ENCODE measurements at regions not wholly inside any gene's neighbourhood (a gene's known extent, or its start where the extent isn't known, plus 50 kb on each side); places are given as distances from the start of the nearest gene placed in this dataset.

GRCh38 chr1:106498238-106498637 lies 558.2 kb upstream of the PRMT6 start:
- no peaks in the 10 kb centered on the region for H3K27me3 ChIP-seq
- no peak overlapping the region for H3K9ac ChIP-seq
- H3K4me3 ChIP-seq = no peak overlapping the region
- no peak for TF ChIP-seq Cebpa-rat (IDR thresholded peaks at IDR 0.05)
- H3K9me3 ChIP-seq (replicated peaks in 1 of 11) = no peaks in the 10 kb centered on the region
- no peaks in the 10 kb centered on the region for H4K20me1 ChIP-seq
- no peak overlapping the region for H3K4me2 ChIP-seq
- H3K27ac ChIP-seq = no peak overlapping the region
- no peaks in the 10 kb centered on the region for H3K36me3 ChIP-seq
- no peaks in the 10 kb centered on the region for H3K4me1 ChIP-seq

GRCh38 chr1:106502659-106503058 lies 553.8 kb upstream of the PRMT6 start:
- no peaks in the 10 kb centered on the region for H3K36me3 ChIP-seq
- no peaks in the 10 kb centered on the region for H3K4me1 ChIP-seq
- no peaks in the 10 kb centered on the region for H3K9me3 ChIP-seq (replicated peaks in 1 of 11)
- no peaks in the 10 kb centered on the region for H3K27me3 ChIP-seq
- no peaks in the 10 kb centered on the region for H4K20me1 ChIP-seq
- H3K9ac ChIP-seq = no peak overlapping the region
- H3K4me3 ChIP-seq = no peak overlapping the region
- H3K4me2 ChIP-seq = no peak overlapping the region
- TF ChIP-seq Cebpa-rat (IDR thresholded peaks at IDR 0.05) = no peak
- H3K27ac ChIP-seq = no peak overlapping the region

DNA sequence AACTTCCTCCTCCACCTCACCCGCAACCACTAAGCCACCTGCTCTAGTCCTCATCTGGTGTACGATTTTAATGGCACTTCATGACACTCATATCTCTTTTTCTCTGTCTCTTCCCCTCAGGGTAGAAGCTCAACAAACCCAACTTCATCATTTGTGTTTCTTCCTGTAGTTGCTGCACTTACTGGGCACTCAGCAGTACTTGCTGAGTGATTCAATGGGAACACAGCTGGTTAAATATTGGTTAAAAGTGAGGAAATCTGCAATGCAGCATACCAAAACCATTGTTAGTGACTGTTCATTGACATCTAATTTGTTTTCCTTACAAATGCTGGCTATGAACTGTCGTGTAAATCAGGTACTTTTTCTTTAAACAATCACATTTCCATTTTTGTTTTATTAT lies 541.1 kb upstream of the PRMT6 start:
- Histone ChIP-seq H3K4me3 (no peak overlapping the region), H4K20me1 (no peaks in the 10 kb centered on the region), H3K27ac (no peak overlapping the region), H3K4me2 (no peak overlapping the region), H3K36me3 (no peaks in the 10 kb centered on the region), H3K9ac (no peak overlapping the region), H3K27me3 (no peaks in the 10 kb centered on the region), H3K9me3 (replicated peaks in 1 of 11) (no peaks in the 10 kb centered on the region), H3K4me1 (no peaks in the 10 kb centered on the region)
- TF ChIP-seq Cebpa-rat (IDR thresholded peaks at IDR 0.05) = no peak

GRCh38 chr1:106517224-106517623 lies 539.2 kb upstream of the PRMT6 start:
- H3K4me3 ChIP-seq = no peak overlapping the region
- no peaks in the 10 kb centered on the region for H3K9me3 ChIP-seq (replicated peaks in 1 of 11)
- H3K36me3 ChIP-seq = no peaks in the 10 kb centered on the region
- TF ChIP-seq Cebpa-rat (IDR thresholded peaks at IDR 0.05) = no peak
- H3K27ac ChIP-seq = no peak overlapping the region
- no peaks in the 10 kb centered on the region for H4K20me1 ChIP-seq
- no peak overlapping the region for H3K9ac ChIP-seq
- no peaks in the 10 kb centered on the region for H3K27me3 ChIP-seq
- no peak overlapping the region for H3K4me2 ChIP-seq
- no peaks in the 10 kb centered on the region for H3K4me1 ChIP-seq

GRCh38 chr1:106523497-106523896 lies 533.0 kb upstream of the PRMT6 start:
- no peak for TF ChIP-seq Cebpa-rat (IDR thresholded peaks at IDR 0.05)
- H4K20me1 ChIP-seq = no peaks in the 10 kb centered on the region
- no peak overlapping the region for H3K4me2 ChIP-seq
- no peaks in the 10 kb centered on the region for H3K27me3 ChIP-seq
- H3K4me3 ChIP-seq = no peak overlapping the region
- H3K27ac ChIP-seq = no peak overlapping the region
- no peaks in the 10 kb centered on the region for H3K9me3 ChIP-seq (replicated peaks in 1 of 11)
- H3K36me3 ChIP-seq = no peaks in the 10 kb centered on the region
- no peaks in the 10 kb centered on the region for H3K4me1 ChIP-seq
- no peak overlapping the region for H3K9ac ChIP-seq

DNA sequence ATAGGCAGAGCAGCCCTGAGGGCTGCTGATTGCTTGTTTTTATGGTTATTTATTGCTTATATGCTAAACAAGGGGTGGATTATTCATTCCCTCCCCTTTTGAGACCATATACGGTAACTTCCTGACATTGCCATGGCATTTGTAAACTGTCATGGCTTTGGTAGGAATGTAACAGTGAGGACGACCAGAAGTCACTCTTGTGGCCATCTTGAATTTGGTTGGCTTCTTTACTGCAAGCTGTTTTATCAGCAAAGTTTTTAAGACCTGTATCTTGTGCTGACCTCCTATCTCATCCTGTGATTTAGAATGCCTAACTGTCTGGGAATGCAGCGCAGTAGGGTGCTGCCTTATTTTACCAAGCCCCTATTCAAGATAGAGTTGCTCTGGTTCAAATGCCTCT lies 531.8 kb upstream of the PRMT6 start:
- H3K4me2 ChIP-seq = no peak overlapping the region
- no peak overlapping the region for H3K4me3 ChIP-seq
- H3K9ac ChIP-seq = no peak overlapping the region
- no peaks in the 10 kb centered on the region for H3K4me1 ChIP-seq
- no peaks in the 10 kb centered on the region for H3K27me3 ChIP-seq
- no peaks in the 10 kb centered on the region for H3K9me3 ChIP-seq (replicated peaks in 1 of 11)
- H3K27ac ChIP-seq = no peak overlapping the region
- TF ChIP-seq Cebpa-rat (IDR thresholded peaks at IDR 0.05) = no peak
- H4K20me1 ChIP-seq = no peaks in the 10 kb centered on the region
- no peaks in the 10 kb centered on the region for H3K36me3 ChIP-seq

DNA sequence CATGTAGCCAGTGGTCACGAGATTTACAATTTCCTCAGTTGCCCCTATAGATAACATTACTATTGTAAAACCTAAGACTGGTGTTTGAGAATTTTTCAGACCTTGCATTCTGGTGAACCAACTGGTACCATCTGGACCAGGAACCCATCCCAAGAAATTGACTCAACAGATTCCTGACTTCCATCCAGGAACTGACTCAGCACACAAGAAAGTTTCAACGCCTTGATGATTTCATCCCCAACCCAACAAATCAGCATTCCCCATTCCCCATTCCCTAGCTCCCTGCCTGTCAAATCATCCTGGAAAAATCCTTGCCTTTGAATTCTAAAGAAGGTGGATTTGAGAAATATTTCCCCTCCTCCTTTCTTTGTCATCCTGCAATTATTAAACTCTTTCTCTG lies 529.8 kb upstream of the PRMT6 start:
- no peak for TF ChIP-seq Cebpa-rat (IDR thresholded peaks at IDR 0.05)
- peaks cover 0 to 3% (median 0%) of the 10 kb centered on the region in 11 experiments; a peak in 2 of 22 replicates for H3K9me3 ChIP-seq (replicated peaks in 1 of 11)
- no peaks in the 10 kb centered on the region for H3K27me3 ChIP-seq
- no peaks in the 10 kb centered on the region for H3K36me3 ChIP-seq
- H3K4me2 ChIP-seq = no peak overlapping the region
- H3K9ac ChIP-seq = no peak overlapping the region
- no peak overlapping the region for H3K4me3 ChIP-seq
- no peaks in the 10 kb centered on the region for H4K20me1 ChIP-seq
- H3K27ac ChIP-seq = no peak overlapping the region
- no peaks in the 10 kb centered on the region for H3K4me1 ChIP-seq

- Histone ChIP-seq H3K9ac (no peak overlapping the region), H3K27me3 (no peaks in the 10 kb centered on the region), H3K4me3 (no peak overlapping the region), H3K9me3 (replicated peaks in 1 of 11) (peaks cover 0 to 9% (median 0%) of the 10 kb centered on the region in 11 experiments; a peak in 2 of 22 replicates), H3K36me3 (no peaks in the 10 kb centered on the region), H3K4me1 (no peaks in the 10 kb centered on the region), H4K20me1 (no peaks in the 10 kb centered on the region), H3K4me2 (no peak overlapping the region), H3K27ac (no peak overlapping the region)
- no peak for TF ChIP-seq Cebpa-rat (IDR thresholded peaks at IDR 0.05)
Observed at GRCh38 chr1:106534612-106535011, 521.9 kb upstream of the PRMT6 start.

- no peaks in the 10 kb centered on the region for H3K4me1 ChIP-seq
- no peak overlapping the region for H3K9ac ChIP-seq
- H4K20me1 ChIP-seq = no peaks in the 10 kb centered on the region
- no peaks in the 10 kb centered on the region for H3K36me3 ChIP-seq
- no peak overlapping the region for H3K4me2 ChIP-seq
- H3K9me3 ChIP-seq (replicated peaks in 1 of 11) = peaks cover 5 to 18% (median 10%) of the 10 kb centered on the region in 11 experiments; a peak in 15 of 22 replicates
- no peak overlapping the region for H3K4me3 ChIP-seq
- H3K27ac ChIP-seq = no peak overlapping the region
- TF ChIP-seq Cebpa-rat (IDR thresholded peaks at IDR 0.05) = no peak
- H3K27me3 ChIP-seq = no peaks in the 10 kb centered on the region
Observed at GRCh38 chr1:106536741-106537140, 519.7 kb upstream of the PRMT6 start.

DNA sequence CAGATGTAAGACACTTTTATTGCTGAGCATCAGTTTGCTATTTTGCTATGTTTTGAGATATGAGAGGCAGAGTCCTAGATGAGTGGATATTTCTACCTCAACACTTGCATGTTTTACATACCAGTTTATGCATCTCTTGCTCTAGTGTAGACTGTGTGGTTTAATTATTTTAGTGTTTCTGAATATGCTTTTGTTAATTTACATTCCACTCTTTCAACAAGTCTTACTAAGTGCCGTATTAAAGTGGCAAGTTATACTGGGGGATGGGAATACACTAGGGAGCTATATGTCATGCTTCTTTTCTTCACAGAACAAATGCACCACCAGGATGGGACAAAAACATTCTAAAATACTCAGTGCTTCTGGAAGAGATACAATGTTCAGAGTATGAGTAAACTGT lies 507.7 kb upstream of the PRMT6 start:
- H3K4me1 ChIP-seq = no peaks in the 10 kb centered on the region; a peak in 1 of 20 replicates
- no peaks in the 10 kb centered on the region for H3K27me3 ChIP-seq
- no peaks in the 10 kb centered on the region for H3K36me3 ChIP-seq
- no peak overlapping the region for H3K4me2 ChIP-seq
- no peak for TF ChIP-seq Cebpa-rat (IDR thresholded peaks at IDR 0.05)
- H4K20me1 ChIP-seq = no peaks in the 10 kb centered on the region
- H3K4me3 ChIP-seq = no peak overlapping the region
- H3K9me3 ChIP-seq (replicated peaks in 1 of 11) = peaks cover 0 to 6% (median 0%) of the 10 kb centered on the region in 11 experiments; a peak in 1 of 22 replicates
- H3K27ac ChIP-seq = no peak overlapping the region
- no peak overlapping the region for H3K9ac ChIP-seq

DNA sequence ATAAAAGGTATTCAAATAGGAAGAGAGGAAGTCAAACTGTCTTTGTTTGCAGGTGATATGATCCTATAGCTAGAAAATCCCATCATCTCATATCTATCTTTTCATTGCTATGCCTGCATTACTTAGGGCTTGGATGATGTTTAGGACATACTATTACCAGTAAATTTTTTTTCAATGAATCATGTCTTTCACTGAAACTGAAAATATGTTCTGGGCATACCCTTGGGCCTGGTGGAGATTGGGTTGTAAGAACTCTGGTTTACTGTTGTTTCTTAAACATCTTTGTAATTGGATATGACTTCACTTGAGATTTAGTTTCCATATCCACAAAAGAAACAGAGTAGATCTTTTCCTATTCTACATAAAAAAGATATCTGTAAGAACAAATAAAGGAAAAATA lies 502.2 kb upstream of the PRMT6 start:
- no peaks in the 10 kb centered on the region for H3K27me3 ChIP-seq
- no peaks in the 10 kb centered on the region; a peak in 1 of 22 replicates for H4K20me1 ChIP-seq
- no peak overlapping the region for H3K27ac ChIP-seq
- H3K4me3 ChIP-seq = no peak overlapping the region
- TF ChIP-seq Cebpa-rat (IDR thresholded peaks at IDR 0.05) = no peak
- no peaks in the 10 kb centered on the region for H3K9me3 ChIP-seq (replicated peaks in 1 of 11)
- no peak overlapping the region for H3K9ac ChIP-seq
- no peak overlapping the region for H3K4me2 ChIP-seq
- H3K4me1 ChIP-seq = no peaks in the 10 kb centered on the region
- H3K36me3 ChIP-seq = no peaks in the 10 kb centered on the region
